OCI-LY3 (cell line): ENCODE measurements at regions not wholly inside any gene's neighbourhood (a gene's known extent, or its start where the extent isn't known, plus 50 kb on each side); places are given as distances from the start of the nearest gene placed in this dataset.

Experiments
- H2AFZ ChIP-seq: fragments of 200-600, 300-600 bp; shearing (Covaris generic); 2 replicates; pipeline ENCODE4 v1.6.0; 2014; ENCODE audit warnings: antibody characterized with exemption, low read depth, low read length
- H3K27ac ChIP-seq: fragments of 200-600, 300-600 bp; sonication (generic); 2 replicates; pipeline ENCODE4 v1.5.1; 2014; ENCODE audit warnings: mild to moderate bottlenecking, low read length, moderate library complexity, mixed read lengths
- H3K27me3 ChIP-seq: fragments of 200-600, 300-600 bp; sonication (generic); 2 replicates; pipeline ENCODE4 v1.6.1; 2014; ENCODE audit warnings: low read depth, low read length, mixed read lengths
- H3K36me3 ChIP-seq: fragments of 200-600, 300-600 bp; sonication (generic); replicated peaks from 2 replicates; pipeline ENCODE3; 2014; ENCODE audit warnings: low read depth, low read length, mixed read lengths
- H3K4me1 ChIP-seq: fragments of 300-600, 200-600 bp; sonication (generic); 2 replicates; pipeline ENCODE4 v1.6.1; 2014; ENCODE audit warnings: low read length, mixed read lengths
- H3K4me2 ChIP-seq: fragments of 200-600, 300-600 bp; sonication (generic); 2 replicates; pipeline ENCODE4 v1.6.1; 2014; ENCODE audit warnings: low read length, mixed read lengths
- H3K4me3 ChIP-seq: fragments of 300-600, 200-600 bp; sonication (generic); 2 replicates; pipeline ENCODE4 v1.5.1; 2014; ENCODE audit warnings: antibody characterized with exemption, mild to moderate bottlenecking, low read length, moderate library complexity
- H3K79me2 ChIP-seq: fragments of 300-600, 200-600 bp; shearing (Covaris generic); 2 replicates; pipeline ENCODE4 v1.6.1; 2014; ENCODE audit warnings: mild to moderate bottlenecking, low read length, mixed read lengths
- H3K9ac ChIP-seq: fragments of 300-600, 200-600 bp; shearing (Covaris generic); 2 replicates; pipeline ENCODE4 v1.6.0; 2014; ENCODE audit warnings: mild to moderate bottlenecking, low read length, moderate library complexity
- H3K9me3 ChIP-seq: fragments of 200-600, 300-600 bp; shearing (Covaris generic); 2 replicates; pipeline ENCODE4 v1.6.1; 2014; ENCODE audit warnings: low read length, mixed read lengths; ENCODE audit not compliant: insufficient read depth
- H4K20me1 ChIP-seq: fragments of 200-600, 300-600 bp; sonication (generic); 2 replicates; pipeline ENCODE4 v1.6.1; 2016; ENCODE audit warnings: low read length, mixed read lengths; ENCODE audit not compliant: insufficient read depth
- EZH2phosphoT487 ChIP-seq: fragments of 200-600 bp; shearing (Covaris generic); IDR thresholded peaks from 2 replicates; pipeline ENCODE4 v1.6.1; 2018; ENCODE audit warnings: antibody characterized with exemption, mixed run types, low read depth
- TF ChIP-seq, protein P1 (sequence below): fragments of 200-600, 300-600 bp; sonication (generic); IDR thresholded peaks from 2 replicates; pipeline ENCODE4 v1.5.1; 2014; ENCODE audit warnings: antibody characterized with exemption, low read length, low read depth

DNA sequence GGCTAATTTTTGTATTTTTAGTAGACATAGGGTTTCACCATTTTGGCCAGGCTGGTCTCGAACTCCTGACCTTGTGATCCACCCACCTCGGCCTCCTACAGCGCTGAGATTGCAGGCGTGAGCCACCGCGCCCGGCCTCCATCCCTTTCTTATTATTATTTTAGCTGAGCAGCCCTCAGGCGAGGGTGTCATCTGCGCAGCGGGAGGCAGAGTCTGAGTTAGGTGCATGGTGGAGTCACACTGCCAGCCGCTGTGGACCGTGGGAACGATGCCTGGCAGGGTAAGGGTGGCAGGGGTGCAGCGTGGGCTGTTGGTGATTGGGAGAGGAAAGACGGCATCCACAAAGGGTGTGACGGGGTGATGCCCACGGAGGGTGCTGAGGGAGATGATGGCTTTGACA is 491.8 kb upstream of the FAT1 start:
- H4K20me1 ChIP-seq: no peaks in the 10 kb centered on the region
- H3K27me3 ChIP-seq: no peaks in the 10 kb centered on the region
- TF ChIP-seq, protein P1, sequence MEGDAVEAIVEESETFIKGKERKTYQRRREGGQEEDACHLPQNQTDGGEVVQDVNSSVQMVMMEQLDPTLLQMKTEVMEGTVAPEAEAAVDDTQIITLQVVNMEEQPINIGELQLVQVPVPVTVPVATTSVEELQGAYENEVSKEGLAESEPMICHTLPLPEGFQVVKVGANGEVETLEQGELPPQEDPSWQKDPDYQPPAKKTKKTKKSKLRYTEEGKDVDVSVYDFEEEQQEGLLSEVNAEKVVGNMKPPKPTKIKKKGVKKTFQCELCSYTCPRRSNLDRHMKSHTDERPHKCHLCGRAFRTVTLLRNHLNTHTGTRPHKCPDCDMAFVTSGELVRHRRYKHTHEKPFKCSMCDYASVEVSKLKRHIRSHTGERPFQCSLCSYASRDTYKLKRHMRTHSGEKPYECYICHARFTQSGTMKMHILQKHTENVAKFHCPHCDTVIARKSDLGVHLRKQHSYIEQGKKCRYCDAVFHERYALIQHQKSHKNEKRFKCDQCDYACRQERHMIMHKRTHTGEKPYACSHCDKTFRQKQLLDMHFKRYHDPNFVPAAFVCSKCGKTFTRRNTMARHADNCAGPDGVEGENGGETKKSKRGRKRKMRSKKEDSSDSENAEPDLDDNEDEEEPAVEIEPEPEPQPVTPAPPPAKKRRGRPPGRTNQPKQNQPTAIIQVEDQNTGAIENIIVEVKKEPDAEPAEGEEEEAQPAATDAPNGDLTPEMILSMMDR: no peak
- no peak for TF ChIP-seq EZH2phosphoT487
- no peak overlapping the region for H3K9ac ChIP-seq
- no peak overlapping the region for H3K27ac ChIP-seq
- H2AFZ ChIP-seq: no peak overlapping the region
- H3K79me2 ChIP-seq: no peaks in the 10 kb centered on the region
- no peak overlapping the region for H3K4me2 ChIP-seq
- H3K4me1 ChIP-seq: no peaks in the 10 kb centered on the region
- no peaks in the 10 kb centered on the region for H3K36me3 ChIP-seq
- no peak overlapping the region for H3K4me3 ChIP-seq
- H3K9me3 ChIP-seq: no peaks in the 10 kb centered on the region

DNA sequence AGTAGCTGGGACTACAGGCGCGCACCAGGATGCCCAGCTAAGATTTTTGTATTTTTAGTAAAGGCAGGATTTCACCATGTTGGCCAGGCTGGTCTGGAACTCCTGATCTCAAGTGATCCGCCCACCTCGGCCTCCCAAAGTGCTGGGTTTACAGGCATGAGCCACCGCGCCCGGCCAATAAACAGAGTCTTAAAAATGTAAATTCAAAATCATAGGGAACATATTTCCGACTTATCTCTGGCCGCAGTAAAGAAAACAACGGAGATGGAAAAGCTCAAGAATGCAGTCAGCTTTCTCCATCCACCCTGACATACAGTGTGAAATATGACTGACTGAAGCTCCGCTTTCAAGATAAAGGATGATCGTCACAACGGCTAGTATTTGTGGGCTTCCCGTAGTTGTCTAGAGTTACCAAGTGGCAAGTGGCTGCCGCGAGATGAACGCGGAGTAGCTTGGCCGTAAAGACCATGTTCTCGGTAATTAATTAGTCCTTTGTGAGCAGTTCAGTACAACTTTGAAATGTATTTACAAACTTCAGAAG is 495.1 kb upstream of the FAT1 start:
- no peaks in the 10 kb centered on the region for H3K79me2 ChIP-seq
- H3K4me2 ChIP-seq: no peak overlapping the region
- no peak overlapping the region for H3K9ac ChIP-seq
- no peak overlapping the region for H2AFZ ChIP-seq
- no peaks in the 10 kb centered on the region for H3K27me3 ChIP-seq
- no peaks in the 10 kb centered on the region for H4K20me1 ChIP-seq
- TF ChIP-seq EZH2phosphoT487: no peak
- TF ChIP-seq, protein P1: no peak
- H3K9me3 ChIP-seq: no peaks in the 10 kb centered on the region
- H3K4me3 ChIP-seq: no peak overlapping the region
- no peaks in the 10 kb centered on the region for H3K4me1 ChIP-seq
- no peak overlapping the region for H3K27ac ChIP-seq
- H3K36me3 ChIP-seq: no peaks in the 10 kb centered on the region

DNA sequence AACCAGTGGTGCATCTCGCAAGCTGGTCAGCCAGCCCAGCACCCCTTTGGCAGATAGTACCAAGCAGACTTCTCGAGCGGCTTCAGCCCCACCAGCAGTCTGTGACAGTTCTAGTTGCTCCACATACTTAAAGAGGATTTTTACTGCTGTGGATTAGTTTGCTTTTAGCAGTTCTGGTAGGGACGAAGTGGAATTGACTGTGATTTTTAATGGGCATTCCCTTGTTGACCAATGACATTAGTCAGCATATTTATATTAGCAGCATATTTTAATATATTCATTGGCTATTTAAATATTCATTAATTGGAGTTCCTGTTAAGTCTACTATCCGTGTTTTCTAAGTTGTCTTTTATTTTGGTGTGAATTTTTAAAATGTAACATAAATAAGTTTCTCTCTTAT is 500.9 kb upstream of the FAT1 start:
- H3K4me2 ChIP-seq: no peak overlapping the region
- H3K79me2 ChIP-seq: no peaks in the 10 kb centered on the region
- no peak for TF ChIP-seq EZH2phosphoT487
- TF ChIP-seq, protein P1: no peak
- no peaks in the 10 kb centered on the region for H4K20me1 ChIP-seq
- H3K4me3 ChIP-seq: no peak overlapping the region
- H3K9me3 ChIP-seq: no peaks in the 10 kb centered on the region
- H3K9ac ChIP-seq: no peak overlapping the region
- no peak overlapping the region for H2AFZ ChIP-seq
- H3K4me1 ChIP-seq: no peaks in the 10 kb centered on the region
- no peaks in the 10 kb centered on the region for H3K36me3 ChIP-seq
- no peak overlapping the region for H3K27ac ChIP-seq
- no peaks in the 10 kb centered on the region for H3K27me3 ChIP-seq

DNA sequence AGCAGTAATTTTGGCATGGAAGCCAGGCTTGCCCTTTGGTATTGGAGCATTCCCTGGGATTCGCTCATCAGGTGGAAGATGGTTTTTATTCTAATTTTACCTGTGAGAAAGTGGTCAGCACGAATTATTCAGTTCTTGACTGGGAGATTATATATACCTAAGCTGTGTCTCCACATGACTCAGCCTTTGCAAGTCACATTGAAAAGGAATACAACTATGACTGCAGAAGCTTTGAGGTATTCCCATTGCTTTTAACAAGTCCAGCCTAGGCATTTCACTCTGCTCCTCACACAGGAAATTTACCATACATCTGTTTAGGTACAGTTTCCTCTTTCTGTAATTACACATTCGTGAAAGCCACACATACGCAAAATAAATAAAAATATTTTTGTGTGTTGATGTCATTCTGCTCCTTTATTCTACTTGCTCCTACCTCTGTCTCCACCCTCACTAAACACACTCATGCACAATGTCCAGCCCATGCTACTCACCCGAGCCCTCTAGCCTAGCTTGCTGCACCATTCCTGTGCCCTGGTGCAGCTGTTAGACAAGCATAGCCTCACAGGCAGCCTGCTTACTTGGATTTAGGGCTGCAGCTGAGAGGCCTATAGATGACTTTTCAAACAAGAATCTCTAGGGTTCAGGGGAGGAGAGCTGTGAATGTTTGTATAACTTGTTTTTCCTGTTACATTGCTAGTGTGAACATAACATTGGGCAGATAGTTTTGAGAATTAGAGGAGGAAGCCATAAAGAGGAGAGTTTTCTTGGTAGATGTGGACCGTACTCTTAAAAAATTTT is 504.4 kb upstream of the FAT1 start:
- Histone ChIP-seq H4K20me1 (no peaks in the 10 kb centered on the region), H3K27ac (no peak overlapping the region), H3K36me3 (no peaks in the 10 kb centered on the region), H3K9me3 (no peaks in the 10 kb centered on the region), H3K4me2 (no peak overlapping the region), H3K27me3 (no peaks in the 10 kb centered on the region), H3K79me2 (no peaks in the 10 kb centered on the region), H2AFZ (no peak overlapping the region), H3K9ac (no peak overlapping the region), H3K4me1 (no peaks in the 10 kb centered on the region), H3K4me3 (no peak overlapping the region)
- TF ChIP-seq, protein P1: no peak
- no peak for TF ChIP-seq EZH2phosphoT487
